H9 (cell line): ENCODE measurements at regions not wholly inside any gene's neighbourhood (a gene's known extent, or its start where the extent isn't known, plus 50 kb on each side); places are given as distances from the start of the nearest gene placed in this dataset.

ENCODE experiments used
- DNase-seq: peaks from one replicate; pipeline ENCODE4 v3.0.0-alpha.2; 2017
- H2AFZ ChIP-seq: one replicate; pipeline ENCODE4 v1.6.1; 2013; ENCODE audit warnings: mild to moderate bottlenecking, low read length, control low read depth, moderate library complexity
- H2AK5ac ChIP-seq: 2 replicates; pipeline ENCODE4 v1.6.1; 2013; ENCODE audit warnings: low read length, control low read depth, mixed read lengths; ENCODE audit not compliant: insufficient read length
- H2BK120ac ChIP-seq: one replicate; pipeline ENCODE4 v1.6.1; 2013; ENCODE audit warnings: low read depth, mild to moderate bottlenecking, low read length, control low read depth, inconsistent platforms; ENCODE audit not compliant: poor library complexity, severe bottlenecking
- H2BK12ac ChIP-seq: 2 replicates; pipeline ENCODE4 v1.6.1; 2013; ENCODE audit warnings: low read length, control low read depth, mixed read lengths, low read depth; ENCODE audit not compliant: insufficient read length
- H2BK15ac ChIP-seq: 2 replicates; pipeline ENCODE4 v1.6.1; 2013; ENCODE audit warnings: low read depth, low read length, control low read depth
- H2BK20ac ChIP-seq: one replicate; pipeline ENCODE4 v1.6.1; 2013; ENCODE audit warnings: low read depth, mild to moderate bottlenecking, low read length, control low read depth, inconsistent platforms; ENCODE audit not compliant: poor library complexity, severe bottlenecking
- H2BK5ac ChIP-seq: 2 replicates; pipeline ENCODE4 v1.6.1; 2013; ENCODE audit warnings: low read length, control low read depth, mixed read lengths; ENCODE audit not compliant: insufficient read length
- H3K14ac ChIP-seq: 2 replicates; pipeline ENCODE4 v1.6.1; 2013; ENCODE audit warnings: low read length, control low read depth; ENCODE audit not compliant: insufficient read depth
- H3K18ac ChIP-seq: 2 replicates; pipeline ENCODE4 v1.6.1; 2013; ENCODE audit warnings: low read depth, mild to moderate bottlenecking, mixed read lengths, low read length, control low read depth; ENCODE audit not compliant: insufficient read length
- H3K23ac ChIP-seq: 2 replicates; pipeline ENCODE4 v1.6.1; 2013; ENCODE audit warnings: low read length, control low read depth, mixed read lengths, low read depth; ENCODE audit not compliant: insufficient read length
- H3K23me2 ChIP-seq: 2 replicates; pipeline ENCODE4 v1.6.1; 2013; ENCODE audit warnings: low read depth, mild to moderate bottlenecking, mixed read lengths, low read length, control low read depth; ENCODE audit not compliant: insufficient read length, poor library complexity, severe bottlenecking
- H3K27ac ChIP-seq: 2 replicates; pipeline ENCODE4 v1.5.1; 2013; ENCODE audit warnings: low read length, control low read depth, mixed read lengths, low read depth; ENCODE audit not compliant: insufficient read length
- H3K27me3 ChIP-seq: 2 replicates; pipeline ENCODE4 v1.6.1; 2013; ENCODE audit warnings: low read length, control low read depth, inconsistent platforms; ENCODE audit not compliant: insufficient read depth
- H3K4ac ChIP-seq: 2 replicates; pipeline ENCODE4 v1.6.1; 2013; ENCODE audit warnings: low read depth, mild to moderate bottlenecking, control low read depth, inconsistent platforms, low read length, moderate library complexity
- H3K4me1 ChIP-seq: 2 replicates; pipeline ENCODE4 v1.6.1; 2013; ENCODE audit warnings: low read length, control low read depth, inconsistent platforms; ENCODE audit not compliant: insufficient read depth
- H3K4me2 ChIP-seq: 2 replicates; pipeline ENCODE4 v1.6.1; 2013; ENCODE audit warnings: low read length, control low read depth, mixed read lengths; ENCODE audit not compliant: insufficient read length, insufficient read depth
- H3K56ac ChIP-seq: 2 replicates; pipeline ENCODE4 v1.6.1; 2013; ENCODE audit warnings: low read depth, mild to moderate bottlenecking, mixed read lengths, low read length, control low read depth; ENCODE audit not compliant: insufficient read length
- H3K79me1 ChIP-seq: 2 replicates; pipeline ENCODE4 v1.6.1; 2013; ENCODE audit warnings: low read depth, mild to moderate bottlenecking, moderate library complexity, low read length, control low read depth, inconsistent platforms; ENCODE audit not compliant: insufficient read depth, poor library complexity, severe bottlenecking
- H3K79me2 ChIP-seq: 2 replicates; pipeline ENCODE4 v1.6.1; 2013; ENCODE audit warnings: low read length, control low read depth, inconsistent platforms; ENCODE audit not compliant: insufficient read depth
- H3K9ac ChIP-seq: 2 replicates; pipeline ENCODE4 v1.6.1; 2013; ENCODE audit warnings: low read length, control low read depth, mixed read lengths; ENCODE audit not compliant: insufficient read length; ENCODE audit errors: extremely low read depth
- H3K9me3 ChIP-seq: one replicate; pipeline ENCODE4 v1.6.1; 2013; ENCODE audit warnings: low read depth, low read length, inconsistent platforms; ENCODE audit not compliant: control insufficient read depth
- H3T11ph ChIP-seq: one replicate; pipeline ENCODE4 v1.6.1; 2013; ENCODE audit warnings: mild to moderate bottlenecking, low read length, control low read depth, inconsistent platforms
- H4K20me1 ChIP-seq: one replicate; pipeline ENCODE4 v1.6.1; 2013; ENCODE audit not compliant: control insufficient read depth, insufficient read length, insufficient read depth
- H4K5ac ChIP-seq: 2 replicates; pipeline ENCODE4 v1.6.1; 2013; ENCODE audit warnings: low read depth, mild to moderate bottlenecking, mixed read lengths, low read length, control low read depth; ENCODE audit not compliant: insufficient read length
- H4K8ac ChIP-seq: replicated peaks from 2 replicates; pipeline ENCODE4 v1.6.1; 2013; ENCODE audit warnings: low read length, control low read depth, mixed read lengths, low read depth; ENCODE audit not compliant: insufficient read length
- H4K91ac ChIP-seq: 2 replicates; pipeline ENCODE4 v1.6.1; 2013; ENCODE audit warnings: low read depth, mild to moderate bottlenecking, moderate library complexity, mixed read lengths, low read length, control low read depth; ENCODE audit not compliant: insufficient read length
- H3K27ac Mint-ChIP-seq, 3 experiments: 2 replicates in 2 of 3; 3 replicates in 1 of 3; pipeline ENCODE4 v1.8.0; 2020 to 2021; ENCODE audit warnings: mixed read lengths in 3 of 3, mild to moderate bottlenecking in 1 of 3, moderate library complexity in 1 of 3
- H3K27me3 Mint-ChIP-seq: 2 replicates; pipeline ENCODE4 v1.8.0; 2021; ENCODE audit warnings: low read depth, mild to moderate bottlenecking, moderate library complexity, mixed read lengths
- H3K36me3 Mint-ChIP-seq, 3 experiments: 2 replicates in 2 of 3; 3 replicates in 1 of 3; pipeline ENCODE4 v1.8.0; 2020 to 2021; ENCODE audit warnings: low read depth in 3 of 3, mixed read lengths in 3 of 3; ENCODE audit not compliant: insufficient read depth in 1 of 3
- H3K4me1 Mint-ChIP-seq, 2 experiments: 2 replicates each; pipeline ENCODE4 v1.8.0; 2020; ENCODE audit warnings: mixed read lengths in 2 of 2
- H3K4me3 Mint-ChIP-seq, 2 experiments: 2 replicates in 1 of 2; 3 replicates in 1 of 2; pipeline ENCODE4 v1.8.0; 2020 to 2021; ENCODE audit warnings: mild to moderate bottlenecking in 2 of 2, mixed read lengths in 2 of 2, moderate library complexity in 1 of 2
- H3K9me3 Mint-ChIP-seq, 2 experiments: 2 replicates in 1 of 2; 3 replicates in 1 of 2; pipeline ENCODE4 v1.8.0; 2020; ENCODE audit warnings: mild to moderate bottlenecking in 2 of 2, mixed read lengths in 2 of 2, moderate library complexity in 1 of 2
- CTCF ChIP-seq: fragments of 200-600 bp; sonication (generic); conservative IDR thresholded peaks from 3 replicates; pipeline ENCODE4 v1.8.0; 2021; ENCODE audit warnings: antibody characterized with exemption, mild to moderate bottlenecking
- WGBS: extraction: QIAGEN DNeasy Blood & Tissue Kit; methylation state at CpG from one replicate; pipeline ENCODE4 v1.1.7; 2013; ENCODE audit warnings: missing lambda C conversion rate, low lambda C conversion rate, mixed read lengths; ENCODE audit not compliant: insufficient read length; ENCODE audit errors: extremely low coverage; 5-methylcytosine and 5-hydroxymethylcytosine counted together

GRCh38 chr18:14999085-14999975, 251.4 kb downstream of the ANKRD30B start:
- H2BK120ac ChIP-seq: no peak overlapping the region
- no peak overlapping the region for H3K27ac Mint-ChIP-seq
- H4K91ac ChIP-seq: no peak overlapping the region

More at GRCh38 chr18:14999085-14999975, 251.4 kb downstream of the ANKRD30B start:
- H2BK20ac ChIP-seq: no peak overlapping the region
- no peak overlapping the region for H2BK12ac ChIP-seq
- no peak for TF ChIP-seq CTCF
- no peaks in the 10 kb centered on the region for H4K20me1 ChIP-seq
- H3K27ac ChIP-seq: no peak overlapping the region
- H3K27me3 ChIP-seq: no peaks in the 10 kb centered on the region
- no peak overlapping the region for H2BK5ac ChIP-seq
- Mint-ChIP-seq H3K4me1 (no peaks in the 10 kb centered on the region), H3K36me3 (peaks cover 0 to 9% (median 6%) of the 10 kb centered on the region in 3 experiments; a peak in 5 of 7 replicates), H3K27me3 (peaks cover 2% of the 10 kb centered on the region; the same call in 1 of the 2 replicates), H3K4me3 (no peak overlapping the region), H3K9me3 (peaks cover 55 to 76% of the 10 kb centered on the region in 2 experiments)
- peaks cover 31% of the 10 kb centered on the region for H3K9me3 ChIP-seq
- DNase-seq: no peak
- H3K23ac ChIP-seq: no peak overlapping the region
- H3K4me1 ChIP-seq: no peaks in the 10 kb centered on the region
- H3K79me2 ChIP-seq: no peaks in the 10 kb centered on the region
- H3K14ac ChIP-seq: no peak overlapping the region
- H3K56ac ChIP-seq: no peak overlapping the region
- no peak overlapping the region for H2BK15ac ChIP-seq
- no peak overlapping the region for H2AK5ac ChIP-seq
- H3K9ac ChIP-seq: no peak overlapping the region
- H3K79me1 ChIP-seq: no peaks in the 10 kb centered on the region
- no peak overlapping the region for H3T11ph ChIP-seq
- no peak overlapping the region for H3K18ac ChIP-seq
- WGBS: no CpG with 5 or more reads among the region's 105 CpGs
- no peak overlapping the region for H2AFZ ChIP-seq
- H3K4me2 ChIP-seq: no peak overlapping the region
- no peak overlapping the region for H3K4ac ChIP-seq
- no peak overlapping the region for H4K8ac ChIP-seq
- H4K5ac ChIP-seq: no peak overlapping the region
- no peaks in the 10 kb centered on the region for H3K23me2 ChIP-seq
